ENCODE measurements at regions not wholly inside any gene's neighbourhood (a gene's known extent, or its start where the extent isn't known, plus 50 kb on each side); places are given as distances from the start of the nearest gene placed in this dataset.

- Histone ChIP-seq H2AK5ac (ENCODE audit: low read depth, low read length) (no peak overlapping the region), H3K79me2 (ENCODE audit: control insufficient read depth in 1 of 2, insufficient read depth in 2 of 2, low read length in 2 of 2) (no peaks in the 10 kb centered on the region), H3K4me1 (replicated peaks in 1 of 4; ENCODE audit: control insufficient read depth in 3 of 4, insufficient read depth in 4 of 4, low read length in 3 of 4) (no peaks in the 10 kb centered on the region), H3K56ac (replicated peaks; ENCODE audit: insufficient read length, low read depth, low read length) (no peak overlapping the region), H2BK20ac (ENCODE audit: low read length) (no peak overlapping the region), H3K23me2 (ENCODE audit: low read depth, low read length) (no peaks in the 10 kb centered on the region), H3K79me1 (ENCODE audit: low read depth, low read length) (no peaks in the 10 kb centered on the region), H4K5ac (ENCODE audit: insufficient read length, low read depth, low read length) (no peak overlapping the region), H3K14ac (ENCODE audit: insufficient read length) (no peak overlapping the region), H4K91ac (replicated peaks; ENCODE audit: insufficient read length, low read length) (no peak overlapping the region), H3K9ac (replicated peaks in 1 of 4; ENCODE audit: extremely low read depth in 1 of 4, low read depth in 3 of 4, low read length in 3 of 4) (no peak overlapping the region), H2BK5ac (ENCODE audit: low read depth, low read length) (no peak overlapping the region), H2BK15ac (ENCODE audit: low read length) (no peak overlapping the region), H3K36me3 (ENCODE audit: control insufficient read depth in 2 of 4, insufficient read depth in 4 of 4, low read length in 3 of 4) (no peaks in the 10 kb centered on the region), H3K4me3 (ENCODE audit: extremely low read depth in 1 of 4, insufficient read depth in 2 of 4, low read depth in 3 of 4, low read length in 4 of 4) (no peak overlapping the region), H3K4me2 (ENCODE audit: insufficient read depth in 1 of 2, low read depth in 2 of 2, low read length in 2 of 2) (no peak overlapping the region), H2BK120ac (replicated peaks; ENCODE audit: low read depth, low read length) (no peak overlapping the region), H2BK12ac (ENCODE audit: low read depth, low read length) (no peak overlapping the region), H3K27me3 (replicated peaks in 1 of 4; ENCODE audit: control insufficient read depth in 3 of 4, extremely low read depth in 1 of 4, insufficient read depth in 3 of 4, low read length in 3 of 4) (no peaks in the 10 kb centered on the region; a peak in 1 of 7 replicates), H3K27ac (ENCODE audit: low read depth, low read length) (no peak overlapping the region), H3K4ac (replicated peaks; ENCODE audit: insufficient read length, low read depth, low read length) (no peak overlapping the region), H4K20me1 (replicated peaks in 1 of 2; ENCODE audit: control insufficient read depth in 1 of 2, insufficient read depth in 2 of 2, low read length in 2 of 2) (no peaks in the 10 kb centered on the region), H2AFZ (ENCODE audit: low read length) (no peak overlapping the region), H3K18ac (ENCODE audit: extremely low read depth, low read length) (no peak overlapping the region), H4K8ac (ENCODE audit: extremely low read depth, insufficient read depth, low read length) (no peak overlapping the region; the same call in 1 of the 2 replicates), H3K9me3 (ENCODE audit: insufficient read depth in 2 of 2, low read depth in 1 of 2, low read length in 1 of 2) (no peaks in the 10 kb centered on the region), H3K23ac (ENCODE audit: insufficient read length) (no peak overlapping the region)
- WGBS, 2 experiments (ENCODE audit: extremely low coverage in 1 of 2, insufficient coverage in 1 of 2, insufficient read length in 1 of 2, insufficient replicate concordance in 2 of 2, low coverage in 1 of 2, low lambda C conversion rate in 2 of 2, missing lambda C conversion rate in 1 of 2) = 98% methylated on average over 3 of the region's 3 CpGs; no CpG with 5 or more reads in 1 of the 2 experiments
- ChIA-PET CTCF (ENCODE audit: partially characterized antibody) (interaction anchor here (0.6 to 1.2 kb wide), 3 partner anchors 8 to 209 kb away, joined by 3 to 6 read pairs (median 3); no protein-coding TSS in a partner anchor), POLR2A (ENCODE audit: partially characterized antibody) (interaction anchor here (0.6 kb wide), 1 partner anchor 161 kb away, joined by 3 read pairs; no protein-coding TSS in a partner anchor)
- FAIRE-seq (no peak), DNase-seq (ENCODE audit: low read depth in 1 of 2, low spot score in 2 of 2) (no peak)
- no peak for TF ChIP-seq CHD1 (IDR thresholded peaks at IDR 0.05; ENCODE audit: low read depth, low read length)
- no peak for TF ChIP-seq JUN (IDR thresholded peaks at IDR 0.05; ENCODE audit: low read depth, low read length)
- no peak for TF ChIP-seq SIRT6 (IDR thresholded peaks at IDR 0.05; ENCODE audit: low read length)
- no peak for TF ChIP-seq TEAD4 (IDR thresholded peaks at IDR 0.05; ENCODE audit: low read depth, low read length)
- TF ChIP-seq KDM1A (IDR thresholded peaks at IDR 0.05; ENCODE audit: borderline replicate concordance, low read length) = no peak
- no peak for TF ChIP-seq SIX5 (IDR thresholded peaks at IDR 0.05; ENCODE audit: low read depth, low read length)
- TF ChIP-seq CREB1 (IDR thresholded peaks at IDR 0.05) = no peak
- TF ChIP-seq POLR2AphosphoS5 (IDR thresholded peaks at IDR 0.05; ENCODE audit: low read depth, low read length) = no peak
- no peak for TF ChIP-seq POLR2A (IDR thresholded peaks at IDR 0.05; ENCODE audit: control extremely low read depth in 1 of 2, low read depth in 2 of 2, low read length in 2 of 2)
- no peak for TF ChIP-seq SUZ12 (IDR thresholded peaks at IDR 0.05; ENCODE audit: low read length)
- no peak for TF ChIP-seq EGR1 (IDR thresholded peaks at IDR 0.05; ENCODE audit: borderline replicate concordance, low read depth, low read length)
- no peak for TF ChIP-seq RNF2 (IDR thresholded peaks at IDR 0.05; ENCODE audit: borderline replicate concordance, low read depth, low read length, missing control alignments, poor library complexity, severe bottlenecking)
- TF ChIP-seq CBX8 (IDR thresholded peaks at IDR 0.05; ENCODE audit: borderline replicate concordance, low read depth, low read length) = no peak
- TF ChIP-seq ZNF274 (IDR thresholded peaks at IDR 0.05; ENCODE audit: borderline replicate concordance, extremely low read depth, low read length) = no peak
- TF ChIP-seq CTBP2 (IDR thresholded peaks at IDR 0.05; ENCODE audit: borderline replicate concordance, insufficient read depth, insufficient read length, low read length) = no peak
- TF ChIP-seq BCL11A (IDR thresholded peaks at IDR 0.05; ENCODE audit: low read depth in 2 of 2, low read length in 2 of 2) = no peak
Observed at GRCh38 chr2:64708829-64709228, 55.1 kb upstream of the SERTAD2 start.

Data from H1 (cell line).